ENCODE measurements at regions not wholly inside any gene's neighbourhood (a gene's known extent, or its start where the extent isn't known, plus 50 kb on each side); places are given as distances from the start of the nearest gene placed in this dataset.

DNA sequence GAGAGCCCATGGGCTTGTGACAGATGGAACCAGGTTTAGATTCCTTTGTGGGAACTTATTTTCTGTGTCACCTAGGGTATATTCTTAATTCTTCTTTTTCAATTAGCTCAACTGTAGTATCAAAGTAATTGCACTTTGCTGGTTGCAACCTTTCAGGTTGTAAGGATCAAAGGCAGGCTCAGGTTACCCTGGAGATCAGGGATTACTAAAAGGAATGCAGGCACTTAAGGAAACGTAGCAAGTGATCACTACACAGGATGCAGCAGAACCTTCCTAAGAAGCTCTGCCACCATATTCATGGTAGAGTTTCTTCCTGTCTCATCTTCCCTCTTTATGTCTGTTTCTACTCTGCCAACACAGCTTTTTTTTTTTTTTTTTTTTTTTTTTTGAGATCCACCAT lies 133.2 kb upstream of the JAG1 start:
- no peak for DNase-seq

DNA sequence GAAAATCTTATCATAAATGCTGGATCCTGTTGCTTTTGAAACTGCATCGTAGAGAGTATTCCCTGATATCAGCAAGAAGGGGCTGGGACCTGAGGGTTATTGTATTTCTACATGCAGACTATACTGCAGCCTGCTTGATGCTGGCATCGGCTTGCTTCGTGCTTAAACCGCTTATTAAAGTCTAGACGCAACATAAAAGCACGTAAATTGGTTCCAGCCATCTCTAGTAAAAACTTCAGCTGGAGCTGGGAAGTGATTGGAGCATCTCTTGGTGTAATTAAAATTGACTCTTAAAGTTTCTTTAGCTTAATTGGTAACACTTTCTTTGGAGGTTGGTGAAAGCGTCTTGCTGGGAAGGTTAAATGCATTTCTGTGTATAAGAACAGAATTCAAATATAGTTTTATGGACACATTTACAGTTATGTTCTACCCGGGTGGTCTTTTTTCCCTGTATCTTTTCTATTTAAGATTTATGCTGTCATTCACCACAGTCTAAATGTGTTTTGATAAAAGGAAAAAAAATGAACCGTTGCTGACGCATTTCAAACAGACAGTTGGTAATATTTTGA lies 139.0 kb upstream of the JAG1 start:
- no peak for DNase-seq

DNA sequence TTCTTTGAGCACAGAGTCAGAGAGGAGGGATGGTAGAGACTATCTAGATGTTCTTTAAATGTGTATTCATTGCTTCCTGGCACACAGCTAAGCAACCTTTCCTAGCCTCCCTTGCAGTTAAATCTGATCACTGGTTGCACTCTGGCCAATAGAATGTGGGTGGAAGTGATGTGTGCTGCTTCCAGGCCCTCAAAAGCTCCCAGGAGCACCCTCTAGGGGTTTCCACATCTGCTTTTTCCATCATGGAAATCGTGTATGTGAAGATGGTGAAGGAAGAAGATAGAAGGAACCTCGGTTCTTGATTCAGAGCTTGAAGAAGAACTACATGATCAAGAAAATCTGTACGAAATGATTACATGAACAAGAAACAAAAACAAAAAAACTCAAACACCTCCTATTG lies 149.8 kb upstream of the JAG1 start:
- DNase-seq: no peak

- no peak for DNase-seq
These were observed 151.1 kb upstream of the JAG1 start for GRCh38 chr20:10824750-10825500.

DNA sequence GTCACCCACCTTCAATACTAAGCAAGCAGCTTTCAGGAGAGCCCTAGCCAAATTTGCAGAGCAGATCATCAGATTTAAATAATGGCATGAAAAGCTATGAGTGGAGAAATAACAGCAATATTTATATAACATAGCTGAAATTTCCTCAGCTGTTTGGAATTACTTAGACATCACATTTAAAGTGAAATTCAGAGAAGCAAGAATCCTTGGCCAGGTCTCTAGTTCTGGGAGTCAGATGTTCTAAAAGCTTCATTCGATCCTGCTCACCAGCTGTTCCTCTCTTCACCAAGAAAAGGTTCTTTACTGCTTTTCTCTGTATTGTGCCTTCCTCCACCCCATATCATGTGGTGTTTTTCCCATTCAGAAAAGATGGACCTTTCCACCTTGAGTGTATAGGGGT lies 152.3 kb upstream of the JAG1 start:
- DNase-seq: no peak

GRCh38 chr20:10828180-10828579 lies 154.4 kb upstream of the JAG1 start:
- no peak for DNase-seq

- no peak for DNase-seq
These were observed 158.3 kb upstream of the JAG1 start for GRCh38 chr20:10832141-10832540.

DNA sequence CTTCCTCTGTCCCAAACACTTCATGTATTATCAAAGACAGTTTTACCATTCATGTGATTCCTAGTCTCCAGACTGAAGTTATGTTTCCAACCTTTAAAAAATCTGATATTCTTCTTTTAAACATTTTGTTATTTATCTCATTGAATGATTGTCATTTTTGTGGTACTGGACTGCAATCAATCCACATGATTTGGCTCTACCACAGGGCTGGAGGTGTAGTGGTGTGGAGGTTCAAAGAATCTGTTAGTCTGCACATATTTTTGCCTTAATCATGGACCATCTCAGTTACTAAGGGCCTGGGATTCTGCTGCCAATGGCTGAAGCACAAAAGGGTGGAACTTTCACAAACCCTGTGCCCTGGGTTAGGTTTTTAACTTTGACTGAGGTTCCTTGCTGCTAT lies 164.1 kb upstream of the JAG1 start:
- no peak for DNase-seq

DNA sequence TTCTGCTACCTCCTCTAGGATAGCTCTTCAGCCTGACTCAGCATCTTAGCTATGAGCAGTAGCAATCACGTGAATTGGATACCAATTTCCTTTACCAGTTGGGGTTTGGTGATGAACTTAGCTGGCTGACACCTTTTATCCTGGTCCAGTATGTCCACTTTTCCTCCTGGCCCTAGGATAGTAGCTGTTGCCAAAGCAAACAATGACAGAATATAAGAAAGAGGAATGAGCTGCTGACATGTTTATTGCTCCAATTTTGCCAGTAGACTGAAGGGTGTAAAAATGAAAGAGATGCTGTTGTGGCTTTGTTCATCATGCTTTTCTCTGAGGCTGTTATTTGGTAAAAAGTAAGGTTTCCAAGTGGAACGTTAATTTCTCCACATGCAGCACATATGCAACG lies 168.3 kb upstream of the JAG1 start:
- DNase-seq: no peak

DNA sequence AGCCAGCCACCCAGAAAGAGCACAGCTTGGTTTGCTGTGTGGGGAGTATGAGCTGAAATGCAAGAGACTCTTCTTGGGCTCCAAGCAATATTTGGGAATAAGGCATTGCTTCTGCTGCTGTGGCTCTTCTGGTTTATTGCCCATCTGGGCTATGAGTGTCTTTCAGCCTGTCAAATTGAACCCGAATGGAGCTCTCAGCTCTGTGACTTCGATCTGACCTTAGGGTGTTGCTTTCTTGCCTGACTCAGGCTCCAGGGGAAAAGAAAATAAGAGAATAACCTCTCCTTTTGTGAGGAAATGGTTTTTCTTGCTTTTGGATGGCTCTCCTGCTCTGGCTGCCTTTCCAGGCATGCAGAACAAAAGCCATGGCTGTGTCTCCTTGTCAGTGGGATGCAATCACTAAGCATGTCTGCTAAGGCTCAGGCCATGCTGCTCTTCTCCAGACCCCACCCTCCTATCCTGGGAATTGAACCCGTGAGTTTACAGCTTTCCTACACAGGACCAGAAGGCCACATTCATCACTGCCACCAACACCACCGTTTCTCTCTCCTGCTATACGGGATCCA lies 169.4 kb upstream of the JAG1 start:
- DNase-seq: no peak

DNA sequence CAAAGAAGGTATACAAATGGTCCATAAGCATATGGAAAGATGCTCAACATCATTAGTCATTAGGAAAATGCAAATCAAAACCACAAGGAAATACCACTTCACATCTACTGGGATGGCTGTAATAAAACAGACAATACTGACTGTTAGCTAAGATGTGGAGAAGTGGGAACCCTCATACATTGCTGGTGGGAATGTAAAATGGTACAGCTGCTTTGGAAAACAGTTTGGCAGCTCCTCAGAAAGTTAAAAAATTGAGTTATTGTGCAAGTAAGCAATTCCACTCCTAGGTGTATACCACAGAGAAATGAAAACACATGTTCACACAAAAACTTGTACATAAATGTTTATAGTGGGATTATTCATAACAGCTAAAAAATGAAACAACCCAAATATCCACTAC lies 173.0 kb upstream of the JAG1 start:
- no peak for DNase-seq

- DNase-seq: no peak
These were observed 175.1 kb upstream of the JAG1 start for GRCh38 chr20:10848810-10849370.

DNA sequence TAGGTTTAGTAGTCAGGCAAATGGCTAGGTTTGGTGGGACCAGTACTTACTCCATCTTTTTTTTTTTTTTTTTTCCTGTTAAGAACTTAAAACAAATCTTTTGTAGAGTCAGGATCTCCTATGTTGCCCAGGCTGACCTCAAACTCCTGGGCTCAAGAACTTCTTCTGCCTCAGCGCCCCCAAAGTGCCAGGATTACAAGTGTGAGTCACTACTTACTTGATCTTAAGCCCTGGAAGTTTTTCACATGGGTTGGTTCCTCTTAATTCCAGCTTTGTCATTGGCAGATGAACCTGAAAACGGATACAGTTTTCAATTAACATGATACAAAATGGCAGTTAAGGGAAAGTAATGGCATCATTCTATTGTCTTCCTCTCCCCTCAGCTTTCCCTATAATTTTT lies 179.4 kb upstream of the JAG1 start:
- DNase-seq: no peak

DNA sequence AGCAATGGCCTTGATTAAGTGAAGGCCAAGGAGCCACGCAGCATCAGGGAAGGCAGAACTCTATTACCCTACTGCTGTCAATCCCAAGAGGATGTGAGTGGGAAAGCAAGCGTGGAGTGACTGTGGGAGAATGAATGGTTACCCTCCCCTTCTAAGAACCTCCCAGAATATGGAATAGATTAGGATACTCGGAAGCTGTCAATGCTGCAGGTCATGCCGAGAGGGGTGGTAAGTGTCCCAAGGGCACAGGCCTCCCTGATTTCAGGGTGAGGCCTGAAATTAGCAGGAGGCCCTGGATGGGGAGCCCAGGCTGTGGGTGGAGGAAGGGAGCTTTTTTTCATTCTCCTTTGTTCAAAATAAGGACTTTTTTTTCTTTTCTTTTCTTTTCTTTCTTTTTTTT lies 179.9 kb upstream of the JAG1 start:
- DNase-seq: no peak

DNA sequence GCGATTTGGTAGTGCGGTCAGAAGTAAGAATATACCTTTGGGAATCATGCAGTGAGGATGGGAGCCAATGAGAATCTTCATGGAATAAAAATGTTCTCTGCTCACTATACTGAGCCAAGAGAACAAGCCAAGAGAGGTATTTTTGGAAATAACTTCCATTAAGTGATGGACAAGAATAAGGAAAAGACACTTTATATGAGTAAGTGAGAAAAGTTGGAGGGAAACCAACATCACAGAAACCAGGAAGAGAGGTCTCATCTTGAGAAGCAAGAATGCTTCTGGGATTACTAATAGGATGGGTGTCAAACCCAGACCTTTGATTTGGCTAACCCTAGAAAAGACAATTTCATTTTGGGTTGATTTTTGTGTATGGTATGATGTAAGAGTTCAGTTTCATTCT lies 181.2 kb upstream of the JAG1 start:
- DNase-seq: no peak

DNA sequence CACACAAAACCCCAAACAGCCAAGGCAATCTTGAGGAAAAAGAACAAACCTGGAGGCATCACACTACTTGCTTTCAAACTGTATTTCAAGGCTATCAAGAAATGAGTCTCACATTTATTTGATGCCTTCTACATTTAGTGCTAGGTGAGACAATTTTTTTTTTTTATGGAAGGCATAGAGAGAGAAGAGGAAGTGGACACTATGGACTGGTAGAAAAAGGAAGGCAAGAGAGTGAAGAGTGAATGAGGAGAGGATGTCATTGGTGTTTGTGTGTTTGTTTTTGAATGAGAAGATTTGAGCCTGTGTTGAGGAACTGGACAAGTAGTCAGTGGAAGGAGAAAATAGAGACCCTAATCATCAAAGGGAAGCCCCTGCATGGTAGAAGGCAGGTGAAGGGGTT lies 182.0 kb upstream of the JAG1 start:
- no peak for DNase-seq

DNA sequence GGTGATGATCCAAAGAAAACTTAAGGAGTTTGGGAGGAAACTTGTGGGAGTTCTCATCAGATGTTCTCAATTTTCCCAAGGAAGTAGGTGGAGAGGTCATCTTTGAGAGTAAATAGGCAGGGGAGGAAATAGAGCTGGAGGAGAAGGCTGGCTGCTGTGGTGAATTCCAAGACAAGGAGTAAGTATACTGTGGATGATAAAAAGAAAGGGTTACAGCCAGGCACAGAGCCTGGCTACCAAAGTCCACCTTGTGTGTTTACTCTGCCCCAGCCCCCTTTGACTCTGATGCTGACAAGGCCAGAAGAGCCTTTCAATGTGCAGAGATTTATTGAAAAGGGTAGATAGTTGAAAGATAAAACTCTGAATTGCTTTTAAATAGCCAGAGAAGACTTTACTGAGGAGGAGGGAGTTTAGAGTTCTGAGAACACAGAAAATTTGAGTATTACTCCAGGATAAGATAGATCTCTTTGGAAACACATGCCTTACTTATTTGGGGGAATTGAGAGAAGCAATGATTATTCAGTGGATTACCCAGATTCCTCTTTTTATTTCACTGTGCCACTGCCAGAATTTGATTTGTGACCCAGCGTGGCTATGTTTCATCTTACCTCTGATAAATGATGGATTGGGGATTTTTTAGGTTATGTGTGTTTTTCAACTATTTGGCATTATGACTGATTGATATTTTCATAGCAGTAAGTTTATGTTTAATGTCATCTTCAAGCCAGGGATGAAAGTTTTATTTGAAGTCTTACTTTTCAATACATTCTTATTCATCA lies 182.6 kb upstream of the JAG1 start:
- no peak for DNase-seq

GRCh38 chr20:10857352-10858070 lies 183.7 kb upstream of the JAG1 start:
- DNase-seq: no peak

DNA sequence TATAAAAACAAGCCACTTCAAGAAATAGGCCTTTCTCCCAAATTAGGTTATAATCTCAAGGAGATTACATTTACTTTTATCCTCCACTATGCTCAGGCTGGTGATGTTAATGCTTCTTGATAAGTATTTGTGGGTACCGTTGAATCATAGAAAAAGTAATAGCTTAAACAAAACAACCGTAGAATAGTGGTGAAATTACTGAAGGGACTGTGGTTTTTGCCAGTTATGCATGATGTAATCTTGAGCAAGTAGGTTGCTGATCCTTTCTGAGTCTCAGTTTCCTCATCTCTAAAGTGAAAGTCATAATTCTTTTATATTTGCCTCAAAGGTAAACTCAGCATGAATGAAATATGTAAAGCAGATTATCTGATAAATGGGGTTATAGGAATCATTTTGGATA lies 187.3 kb upstream of the JAG1 start:
- DNase-seq: no peak

DNA sequence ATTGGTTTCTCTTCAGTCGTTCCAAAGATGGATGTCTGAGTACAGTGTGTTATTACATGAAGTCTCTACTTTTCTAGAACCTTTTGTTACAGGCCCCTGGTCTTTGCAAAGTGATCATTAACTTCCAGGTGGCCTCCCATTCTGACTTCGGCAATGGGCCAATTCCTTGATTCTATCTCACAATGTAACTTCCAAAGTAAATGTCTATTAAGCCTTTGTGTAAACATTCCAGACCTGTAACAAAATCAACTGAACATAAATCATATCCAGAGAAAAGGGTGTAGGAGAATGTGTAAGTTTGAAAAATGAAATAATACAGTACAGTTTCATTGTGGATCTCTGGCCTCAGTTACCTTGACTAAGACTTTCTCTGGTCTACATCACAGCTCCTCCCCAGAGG lies 187.8 kb upstream of the JAG1 start:
- no peak for DNase-seq

- no peak for DNase-seq
These were observed 189.7 kb upstream of the JAG1 start for GRCh38 chr20:10863337-10864060.

- DNase-seq: peak; percentile 26
These were observed 190.4 kb upstream of the JAG1 start for GRCh38 chr20:10864076-10864672.

Data from NCI-H2029 (cell line).